ENCODE measurements at regions not wholly inside any gene's neighbourhood (a gene's known extent, or its start where the extent isn't known, plus 50 kb on each side); places are given as distances from the start of the nearest gene placed in this dataset.

DNA sequence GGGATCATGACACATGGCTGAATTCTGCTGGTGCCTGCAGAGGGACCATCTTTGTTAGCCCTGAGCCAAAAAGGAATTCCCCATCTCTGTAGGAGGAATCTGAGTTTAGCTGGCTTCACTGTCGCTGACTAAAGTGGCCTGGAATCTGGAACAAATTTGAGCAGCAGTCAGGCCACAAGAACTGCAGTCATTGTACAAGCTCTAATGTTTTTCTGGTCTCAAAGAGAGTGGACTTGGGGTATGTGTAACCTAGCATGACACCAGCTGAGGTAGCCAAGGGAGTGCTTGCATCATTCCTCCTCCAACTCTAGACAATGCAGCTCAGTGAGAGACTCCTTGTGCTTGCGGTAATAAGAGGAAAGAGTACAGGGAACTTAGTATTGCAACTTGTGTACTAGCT, 539.1 kb upstream of the LRRTM4 start:
- TF ChIP-seq, protein P1, sequence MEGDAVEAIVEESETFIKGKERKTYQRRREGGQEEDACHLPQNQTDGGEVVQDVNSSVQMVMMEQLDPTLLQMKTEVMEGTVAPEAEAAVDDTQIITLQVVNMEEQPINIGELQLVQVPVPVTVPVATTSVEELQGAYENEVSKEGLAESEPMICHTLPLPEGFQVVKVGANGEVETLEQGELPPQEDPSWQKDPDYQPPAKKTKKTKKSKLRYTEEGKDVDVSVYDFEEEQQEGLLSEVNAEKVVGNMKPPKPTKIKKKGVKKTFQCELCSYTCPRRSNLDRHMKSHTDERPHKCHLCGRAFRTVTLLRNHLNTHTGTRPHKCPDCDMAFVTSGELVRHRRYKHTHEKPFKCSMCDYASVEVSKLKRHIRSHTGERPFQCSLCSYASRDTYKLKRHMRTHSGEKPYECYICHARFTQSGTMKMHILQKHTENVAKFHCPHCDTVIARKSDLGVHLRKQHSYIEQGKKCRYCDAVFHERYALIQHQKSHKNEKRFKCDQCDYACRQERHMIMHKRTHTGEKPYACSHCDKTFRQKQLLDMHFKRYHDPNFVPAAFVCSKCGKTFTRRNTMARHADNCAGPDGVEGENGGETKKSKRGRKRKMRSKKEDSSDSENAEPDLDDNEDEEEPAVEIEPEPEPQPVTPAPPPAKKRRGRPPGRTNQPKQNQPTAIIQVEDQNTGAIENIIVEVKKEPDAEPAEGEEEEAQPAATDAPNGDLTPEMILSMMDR (conservative IDR thresholded peaks at IDR 0.05), result no peak
- no peak for TF ChIP-seq EZH2 (IDR thresholded peaks at IDR 0.05; ENCODE audit: low read depth)

All from PC-9 (cell line).